Midbrain (tissue), 1 donor: ENCODE measurements at regions not wholly inside any gene's neighbourhood (a gene's known extent, or its start where the extent isn't known, plus 50 kb on each side); places are given as distances from the start of the nearest gene placed in this dataset.
"Not testable (repeated sequence)": the region's sequence is repeated elsewhere in the genome, so short reads cannot be mapped to it uniquely, and the experiment has no call there.

Source experiments
- DNase-seq: peaks from one replicate; lab custom pipeline; 2025; lab: John Stamatoyannopoulos, UW

DNA sequence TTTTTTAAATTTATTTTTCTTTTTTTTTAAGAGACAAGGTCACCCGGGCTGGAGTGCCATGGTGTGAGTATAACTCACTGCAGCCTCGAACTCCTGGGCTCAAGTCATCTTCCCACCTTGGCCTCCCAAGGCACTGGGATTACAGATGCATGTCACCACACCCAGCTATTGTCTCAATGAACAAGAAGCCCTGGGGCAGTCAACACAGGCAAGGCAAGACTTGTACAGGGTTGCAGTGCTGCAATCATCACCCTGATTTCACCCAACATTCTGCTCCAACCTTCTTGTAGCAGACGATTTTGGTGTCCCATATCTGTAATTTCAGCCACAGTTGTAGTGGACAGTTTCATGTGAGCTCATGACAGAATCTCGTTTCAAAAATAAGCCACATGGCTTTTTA is 205.8 kb upstream of the KIF2A start:
- no peak for DNase-seq

DNA sequence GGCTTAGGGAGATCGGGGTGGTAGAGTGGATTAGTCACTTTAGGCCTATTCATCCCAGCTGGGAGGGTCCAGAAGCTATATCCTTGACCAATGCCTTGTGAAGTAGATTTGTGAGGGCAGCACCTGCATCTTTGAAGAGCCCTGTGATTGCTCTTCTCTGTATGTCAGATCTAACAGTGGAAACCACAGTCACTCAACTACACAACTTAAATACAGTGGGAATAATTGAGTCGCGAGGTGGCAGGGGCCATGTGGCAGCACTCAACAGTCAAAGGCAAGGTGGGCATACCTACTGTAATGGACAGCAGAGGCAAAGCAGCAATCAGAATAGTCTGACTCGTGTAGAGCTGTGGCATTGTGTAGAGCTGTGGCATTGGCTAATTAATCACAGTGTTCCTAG is 202.1 kb upstream of the KIF2A start:
- not testable (repeated sequence) for DNase-seq

DNA sequence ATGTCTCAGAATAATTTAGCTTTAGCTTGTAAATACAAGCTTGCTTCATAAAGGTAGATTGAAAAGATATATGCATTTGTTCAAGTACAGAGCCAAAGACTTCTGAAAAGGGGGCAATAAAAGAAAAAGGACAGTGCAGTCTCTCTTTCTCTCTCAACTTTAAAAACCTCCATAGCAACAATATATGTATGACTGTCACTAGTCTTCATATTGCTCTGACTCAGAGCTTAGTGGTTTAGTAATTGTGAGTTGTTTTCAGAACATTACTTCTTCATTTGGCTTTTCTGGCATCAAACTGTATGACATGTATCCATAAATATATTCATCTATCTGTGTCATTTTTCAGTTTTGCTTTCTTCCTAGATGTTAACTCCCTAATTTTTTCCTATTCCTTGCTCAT is 194.6 kb upstream of the KIF2A start:
- DNase-seq: no peak

DNA sequence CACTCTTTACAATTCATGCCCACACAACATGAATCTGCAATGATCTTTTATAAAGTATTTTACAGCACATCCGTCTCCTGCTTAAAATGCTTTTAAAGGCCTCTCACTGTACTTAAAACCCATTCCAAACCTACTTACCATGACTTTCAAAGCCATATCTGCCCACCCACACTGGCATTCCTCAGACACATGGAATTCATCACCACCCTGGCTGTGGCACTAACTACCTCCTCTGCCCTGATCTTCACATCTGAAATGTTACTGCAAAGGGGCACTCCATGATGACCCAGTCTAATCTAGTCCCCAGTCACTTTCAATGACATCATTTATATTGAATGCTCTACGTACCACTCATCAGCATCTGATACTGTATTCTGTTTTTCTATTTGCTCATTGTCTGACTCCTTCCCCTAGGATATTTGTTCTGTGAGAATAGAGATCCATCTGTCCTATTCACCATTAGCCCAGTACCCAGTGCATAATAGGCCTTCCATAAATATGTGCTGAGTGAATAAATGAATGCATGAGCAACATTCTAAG is 193.2 kb upstream of the KIF2A start:
- DNase-seq: no peak

DNA sequence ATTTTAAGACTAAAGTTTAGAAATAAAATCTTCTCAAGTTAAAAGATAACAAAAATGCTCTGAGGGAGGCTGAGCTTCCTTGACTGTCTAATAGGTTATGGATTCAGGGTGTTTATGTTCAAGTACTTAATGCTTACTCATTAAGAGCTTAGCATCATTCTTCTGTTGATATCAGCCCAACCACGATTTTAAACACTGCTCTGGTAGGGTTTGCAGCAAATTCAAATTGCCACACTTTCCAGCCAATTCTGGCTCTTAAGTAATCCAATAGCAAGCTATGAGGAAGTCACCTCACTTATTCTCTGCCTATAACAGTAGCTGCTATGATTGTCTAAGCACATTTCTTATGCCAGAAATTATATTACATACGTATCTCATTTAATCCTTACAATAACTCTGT is 191.0 kb upstream of the KIF2A start:
- no peak for DNase-seq

DNA sequence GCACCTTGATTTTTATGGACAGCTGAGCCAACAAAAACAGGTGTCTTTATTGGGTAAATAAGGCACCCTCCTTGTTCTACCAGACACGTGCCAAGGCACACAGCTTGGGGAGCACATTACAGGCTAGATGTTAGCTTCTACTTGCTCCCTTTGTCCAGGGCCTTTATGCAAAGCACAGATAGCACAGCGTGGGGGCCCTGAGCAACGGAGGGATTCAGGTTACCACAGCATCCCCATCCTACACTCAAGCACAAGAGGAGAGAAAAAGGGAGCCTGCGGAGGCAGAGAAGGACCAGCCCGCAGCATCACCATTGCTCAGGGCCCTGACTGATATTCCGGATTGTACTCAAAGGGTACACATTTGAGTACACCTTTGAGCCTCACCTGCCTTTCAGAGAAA is 181.7 kb upstream of the KIF2A start:
- no peak for DNase-seq

DNA sequence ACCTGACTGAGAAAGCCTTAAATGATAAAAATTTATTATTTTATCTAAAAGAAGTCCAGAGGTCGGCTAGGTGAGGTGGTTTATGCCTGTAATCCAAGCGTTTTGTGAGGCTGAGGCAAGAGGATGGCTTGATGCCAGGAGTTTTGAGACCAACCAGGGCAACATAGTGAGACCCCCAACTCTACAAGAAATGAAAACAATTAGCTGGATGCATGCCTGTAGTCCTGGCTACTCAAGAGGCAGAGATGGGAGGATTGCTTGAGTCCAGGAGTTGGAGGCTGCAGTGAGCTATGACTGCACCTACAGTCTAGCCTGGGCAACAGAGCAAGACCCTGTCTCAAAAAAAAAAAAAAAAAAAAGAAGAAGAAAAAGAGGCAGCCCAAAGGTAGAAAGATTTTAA is 179.9 kb upstream of the KIF2A start:
- DNase-seq: no peak

DNA sequence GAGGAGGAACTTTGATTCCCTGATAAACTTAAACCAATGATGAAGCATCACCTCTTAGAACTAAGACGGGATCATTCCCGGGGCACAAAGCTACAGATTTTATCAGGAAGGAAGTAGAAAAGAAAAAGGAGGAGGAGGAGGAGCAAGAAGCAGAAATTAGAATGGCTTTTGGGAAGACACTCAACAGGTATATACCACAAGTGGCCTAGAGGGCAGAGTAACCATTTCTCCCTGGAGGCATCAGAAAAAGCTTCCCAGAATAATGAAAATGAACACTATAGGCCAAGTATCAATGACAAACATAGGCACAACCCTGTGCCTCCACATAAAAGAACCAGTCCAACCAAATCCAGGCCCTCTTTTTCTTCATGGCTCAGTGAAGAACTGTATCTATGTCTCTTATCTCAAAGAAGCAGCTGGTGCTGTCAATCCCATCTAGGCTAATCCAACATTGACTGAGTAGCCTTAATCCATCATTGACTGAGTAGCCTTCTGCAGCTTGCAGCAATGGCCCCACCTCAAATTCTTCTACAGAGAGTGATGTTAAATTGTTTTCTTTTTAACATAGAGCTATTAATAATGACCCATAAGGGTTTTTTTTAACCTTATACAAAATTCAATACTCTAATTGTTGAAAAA is 178.8 kb upstream of the KIF2A start:
- no peak for DNase-seq

DNA sequence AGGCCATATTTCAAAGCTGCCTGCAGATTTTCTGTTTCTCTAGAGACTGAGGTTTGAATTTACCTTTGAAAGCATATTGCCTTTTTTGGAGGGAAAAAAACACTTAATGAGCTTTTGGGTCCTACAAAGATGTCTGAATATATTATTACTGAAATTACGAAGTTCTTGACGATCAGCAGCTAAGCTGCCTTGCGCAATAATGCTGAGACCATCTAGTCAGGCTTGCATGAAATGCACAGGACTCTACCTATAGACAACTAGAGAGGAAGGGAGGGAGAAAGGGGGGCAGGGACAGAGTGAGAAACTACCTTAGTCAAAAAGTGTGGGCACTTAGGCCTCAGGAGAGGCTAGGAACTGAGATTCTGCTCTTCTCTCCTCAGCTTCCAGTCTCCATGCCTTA is 175.9 kb upstream of the KIF2A start:
- no peak for DNase-seq

DNA sequence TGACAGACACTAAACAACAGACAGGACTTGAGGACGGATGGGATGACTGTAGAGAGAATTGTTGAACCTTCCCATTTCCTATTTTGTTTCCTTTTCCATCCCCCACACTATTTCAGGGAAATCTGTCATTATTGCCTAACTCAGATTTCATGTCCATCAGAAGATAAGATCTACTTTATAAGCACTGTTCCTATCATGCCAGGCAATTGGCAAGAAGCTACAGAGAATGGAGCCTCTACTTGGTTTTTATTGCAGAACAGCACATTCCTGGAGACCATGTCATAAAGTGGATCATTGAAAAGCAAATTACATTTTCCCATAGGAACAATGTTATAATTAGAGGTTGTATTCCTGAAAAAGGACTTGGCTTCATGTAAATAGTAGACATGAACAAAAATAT is 173.7 kb upstream of the KIF2A start:
- DNase-seq: no peak

DNA sequence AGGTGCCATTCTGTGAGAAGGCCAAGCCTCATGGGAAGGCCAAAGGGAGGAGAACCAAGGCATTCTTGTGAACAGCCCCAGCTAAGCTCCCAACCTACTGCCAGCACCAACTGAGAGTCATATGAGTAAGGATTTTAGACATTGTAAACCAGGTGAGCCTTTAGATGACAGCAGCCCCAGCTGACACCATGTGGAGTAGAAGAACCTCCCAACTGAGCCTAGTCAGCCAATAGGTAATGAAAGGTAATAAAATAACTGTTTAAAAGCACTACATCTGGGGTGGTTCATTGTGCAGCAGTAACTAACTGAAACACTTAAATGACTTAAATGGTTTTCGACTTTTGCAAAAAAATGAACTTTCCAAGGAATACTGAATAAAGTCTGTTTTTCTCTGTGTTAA is 172.6 kb upstream of the KIF2A start:
- no peak for DNase-seq

DNA sequence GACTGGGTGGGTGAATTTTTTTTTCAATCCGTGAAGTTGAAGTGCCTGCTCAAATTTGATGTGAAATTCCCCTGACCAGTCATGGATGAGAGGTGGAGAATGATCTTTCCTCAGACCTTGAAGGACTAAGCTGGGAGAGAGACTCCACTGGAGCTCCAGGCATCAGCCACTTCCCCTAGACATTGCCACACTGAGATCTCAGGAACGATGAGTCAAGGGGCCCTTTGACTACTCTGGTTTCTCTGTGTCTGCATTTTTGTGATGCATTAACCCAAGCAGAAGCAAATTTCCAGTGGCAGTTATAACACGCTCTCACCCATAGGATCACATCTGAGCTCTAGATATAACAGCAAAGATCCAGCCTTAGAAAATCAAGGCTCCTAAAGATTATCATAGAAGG is 171.2 kb upstream of the KIF2A start:
- DNase-seq: no peak

DNA sequence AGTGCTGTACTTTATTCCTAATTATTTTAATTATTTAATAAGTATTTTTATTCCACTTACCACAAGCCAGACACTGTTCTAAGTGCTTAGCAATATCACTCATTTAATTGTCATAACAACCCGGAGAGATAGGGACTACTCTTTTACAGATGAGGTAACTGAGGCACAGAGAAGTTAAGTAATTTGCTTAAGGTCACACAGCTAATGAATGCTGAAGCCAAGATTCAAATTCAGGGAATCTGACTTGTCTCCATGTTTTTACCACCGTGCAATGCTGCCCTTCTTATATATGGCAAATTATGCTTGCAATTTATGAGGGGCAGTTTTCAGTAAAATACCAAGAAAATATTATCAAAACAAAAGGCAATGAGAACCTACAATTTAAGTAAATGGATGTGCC is 168.4 kb upstream of the KIF2A start:
- no peak for DNase-seq

DNA sequence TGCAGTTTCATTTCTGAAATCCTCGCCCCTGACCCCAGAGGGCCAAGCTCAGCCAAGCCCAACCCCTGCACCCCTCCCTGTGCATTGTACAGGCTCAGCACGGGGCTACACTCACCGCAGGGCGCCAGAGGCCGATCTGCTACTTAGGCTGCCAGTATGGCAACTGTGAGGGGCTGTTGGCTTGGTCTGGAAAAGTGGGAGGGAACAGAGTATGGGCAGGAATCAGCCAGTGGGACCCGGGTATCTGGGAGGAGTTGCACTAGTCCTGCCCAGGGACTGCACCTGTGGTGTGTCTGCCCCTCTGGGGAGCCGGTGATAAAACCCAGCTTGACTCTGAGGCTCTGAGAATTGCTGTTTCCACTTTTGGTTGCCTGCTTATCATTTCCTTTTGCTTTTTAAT is 167.4 kb upstream of the KIF2A start:
- no peak for DNase-seq

DNA sequence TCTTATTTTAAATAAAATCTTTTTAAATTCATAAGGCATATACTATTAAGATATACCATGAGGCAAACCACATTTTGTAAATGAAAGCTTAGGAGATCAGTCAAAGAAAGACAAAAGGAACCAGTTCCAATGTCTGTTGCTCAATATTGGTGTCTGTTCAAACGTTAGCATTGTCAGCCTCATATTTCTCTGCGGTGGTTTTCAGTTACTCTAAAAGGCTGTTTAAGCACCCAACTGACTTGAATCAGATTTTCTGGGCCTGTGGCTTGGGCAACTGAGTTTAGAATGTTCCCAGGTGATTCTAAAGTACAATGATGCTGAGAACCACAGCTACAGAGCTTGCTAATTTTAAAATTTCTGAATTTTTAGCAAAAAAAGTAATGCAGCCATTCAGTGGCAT is 166.3 kb upstream of the KIF2A start:
- no peak for DNase-seq

DNA sequence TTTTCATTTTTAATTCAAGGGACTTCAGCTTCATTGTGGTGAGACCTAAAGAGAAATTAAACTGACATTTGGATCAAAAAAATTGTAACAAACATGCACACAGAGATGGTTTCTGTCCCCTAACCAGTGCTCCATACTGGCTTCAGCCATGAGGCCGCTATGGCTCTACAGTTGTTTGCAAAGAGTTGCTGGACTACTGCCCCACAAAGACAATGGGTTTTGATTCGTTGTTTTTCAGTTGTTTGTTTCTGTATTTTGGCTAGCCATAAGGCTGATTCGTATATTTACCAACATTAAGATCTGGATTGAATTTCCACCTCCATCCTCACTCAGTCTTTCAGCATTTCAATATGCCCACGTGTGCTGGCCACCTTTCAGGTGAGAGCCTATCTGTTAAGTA is 163.7 kb upstream of the KIF2A start:
- DNase-seq: peak; percentile 53

DNA sequence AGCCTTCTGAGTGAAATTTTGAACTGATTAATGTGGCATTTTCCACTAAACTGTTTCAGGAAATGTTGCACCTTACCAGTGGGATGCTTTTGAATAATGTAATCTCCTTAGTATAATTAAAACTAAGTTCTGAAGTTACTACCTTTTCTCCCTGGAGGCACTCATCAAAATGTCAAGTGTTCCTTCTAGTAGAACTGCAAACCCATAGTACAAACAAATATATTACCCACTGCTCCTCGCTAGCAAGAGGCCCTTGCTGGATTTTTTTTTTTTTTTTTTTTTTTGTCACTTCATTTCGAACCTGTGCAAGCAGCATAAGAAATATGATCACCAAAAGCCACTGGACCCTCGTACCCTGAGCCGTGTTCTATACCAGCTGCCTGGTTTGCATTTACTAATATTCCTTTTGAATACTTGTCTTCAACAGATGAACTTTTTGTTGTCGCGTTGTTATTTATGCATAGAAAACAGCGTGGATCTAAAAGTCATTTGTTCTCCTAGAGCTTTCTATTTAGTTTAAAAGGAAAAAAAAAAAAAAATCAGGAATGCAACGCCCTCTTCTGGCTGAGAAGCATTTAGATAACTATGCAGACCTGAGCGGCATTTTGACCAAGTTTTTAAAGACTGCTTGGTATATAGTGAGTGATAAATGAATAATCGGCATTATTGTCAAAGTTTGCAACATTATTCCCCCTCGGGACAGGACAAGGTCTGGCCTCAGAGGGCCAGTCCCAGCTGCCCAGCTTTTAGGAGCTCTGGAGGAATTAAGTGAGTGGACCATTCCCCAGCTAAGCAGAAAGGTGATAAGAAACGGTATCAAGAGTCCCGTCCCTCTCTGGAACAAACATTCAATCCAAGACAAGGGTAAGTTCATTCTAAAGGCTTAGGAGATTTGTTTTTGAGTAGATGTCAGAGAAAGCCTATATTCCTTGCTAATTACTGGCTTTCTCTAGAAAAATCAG is 162.5 kb upstream of the KIF2A start:
- peak; percentile 69 for DNase-seq

DNA sequence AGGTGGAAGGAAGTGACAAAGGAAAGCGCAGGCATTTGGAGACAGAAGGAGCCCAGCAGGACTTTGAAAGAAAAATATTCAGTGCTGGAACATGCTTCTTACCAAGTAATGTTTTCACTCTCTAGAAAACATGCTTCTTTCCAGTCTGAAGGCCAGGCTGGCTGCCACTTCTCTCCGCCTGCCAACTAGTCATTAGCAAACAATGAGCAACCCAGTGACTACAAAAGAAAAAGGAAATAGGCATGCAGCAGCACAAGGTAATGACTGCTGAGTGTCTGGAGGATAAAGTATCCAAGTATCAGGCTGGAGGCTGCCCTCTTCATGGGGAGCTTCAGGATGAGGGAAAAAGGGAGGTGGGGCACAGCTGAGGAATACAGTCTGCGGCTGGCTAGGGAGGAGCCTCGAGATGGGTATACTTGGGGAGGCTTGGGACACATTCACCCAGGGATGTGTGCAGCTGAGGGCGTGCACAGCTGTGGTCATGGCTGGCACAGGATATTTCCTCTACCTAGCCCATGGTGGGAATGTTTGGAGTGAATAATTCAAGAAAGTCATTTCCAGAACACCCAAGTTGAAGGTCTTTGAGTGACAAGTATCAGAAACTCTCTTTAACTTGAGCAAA is 161.5 kb upstream of the KIF2A start:
- DNase-seq: peak; percentile 36

DNA sequence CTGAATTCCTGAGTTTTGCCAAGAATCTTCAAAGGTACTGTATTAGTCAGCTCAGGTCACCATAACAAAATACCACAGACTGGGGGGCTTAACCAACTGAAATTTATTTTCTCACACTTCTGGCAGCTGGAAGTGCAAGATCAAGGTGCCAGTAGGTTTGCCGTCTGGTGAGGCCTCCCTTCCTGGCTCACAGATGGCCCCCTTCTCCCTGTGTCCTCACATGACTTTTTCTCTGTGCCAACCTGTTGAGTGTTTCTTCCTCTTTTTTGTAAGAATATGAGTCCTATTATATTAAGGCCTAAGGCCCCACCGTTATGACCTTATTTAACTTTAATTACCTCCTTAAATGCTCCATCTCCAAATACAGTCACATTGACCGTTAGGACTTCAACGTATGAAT is 156.1 kb upstream of the KIF2A start:
- DNase-seq: no peak

DNA sequence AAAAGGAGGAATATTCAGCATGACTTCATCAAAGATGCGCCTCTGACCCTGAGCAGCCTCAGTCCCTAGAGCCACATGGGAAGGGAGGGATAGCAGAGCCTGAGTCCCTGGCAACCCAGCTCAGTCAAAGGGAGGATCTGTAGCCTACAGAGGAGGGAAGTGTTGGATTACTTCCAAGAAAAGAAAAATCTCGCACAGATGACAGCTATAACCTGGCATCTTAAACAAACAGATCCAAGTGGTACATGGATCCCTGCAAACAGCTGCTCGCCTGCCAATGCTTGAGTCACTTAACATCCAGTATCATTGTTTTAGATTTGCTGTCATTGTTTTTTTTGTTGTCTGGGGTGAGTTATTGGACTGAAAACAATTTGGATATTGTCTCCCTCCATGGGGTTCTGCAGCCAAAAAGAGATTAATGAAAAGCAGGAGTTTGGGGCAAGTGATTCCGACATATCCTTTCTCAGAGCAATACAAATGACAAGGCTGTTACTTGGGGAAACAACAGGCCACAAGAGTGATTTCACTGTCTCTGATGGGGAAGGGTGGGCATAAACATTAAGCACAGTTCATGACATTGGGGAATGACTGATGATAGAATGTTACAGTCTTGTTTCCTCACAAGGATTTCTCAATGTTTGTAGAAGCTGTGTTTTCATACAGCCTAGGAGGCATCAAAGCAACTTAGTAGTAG is 153.5 kb upstream of the KIF2A start:
- peak; percentile 19 for DNase-seq

DNA sequence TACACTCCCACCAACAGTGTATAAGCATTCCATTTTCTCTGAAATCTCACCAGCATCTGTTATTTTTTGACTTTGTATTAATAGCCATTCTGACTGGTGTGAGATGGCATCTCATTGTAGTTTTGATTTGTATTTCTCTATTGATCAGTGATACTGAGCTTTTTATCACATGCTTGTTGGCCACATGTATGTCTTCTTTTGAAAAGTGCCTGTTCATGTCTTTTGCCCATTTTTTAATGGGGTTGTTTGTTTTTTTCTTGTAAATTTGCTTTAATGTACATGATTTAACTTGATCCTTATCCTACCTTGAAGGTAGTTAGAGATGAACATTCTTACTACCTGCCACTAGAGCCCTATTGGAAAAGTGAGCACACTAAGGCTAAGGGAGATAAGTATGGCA is 151.2 kb upstream of the KIF2A start:
- no peak for DNase-seq

DNA sequence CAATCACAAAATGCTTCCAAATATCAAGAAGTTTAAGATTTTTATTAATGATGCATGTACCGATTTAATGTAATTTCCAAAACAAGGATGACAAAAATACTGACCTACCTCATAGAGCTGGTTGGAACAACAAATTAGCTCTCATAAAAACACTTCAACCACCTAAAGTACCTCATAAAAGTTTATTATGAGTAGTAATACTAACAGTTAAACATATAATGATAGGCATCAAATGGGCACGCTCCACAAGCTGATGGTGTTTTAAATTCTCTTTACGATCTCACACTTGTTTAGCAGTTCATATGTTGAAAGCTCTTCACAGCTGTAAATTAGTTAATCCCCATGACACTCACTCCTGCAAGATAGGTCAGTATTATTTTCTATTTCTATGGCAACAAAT is 150.0 kb upstream of the KIF2A start:
- no peak for DNase-seq
